SK-N-SH (cell line): ENCODE measurements at regions not wholly inside any gene's neighbourhood (a gene's known extent, or its start where the extent isn't known, plus 50 kb on each side); places are given as distances from the start of the nearest gene placed in this dataset.

Source experiments
- CTCF ChIA-PET: fragments of 300-600, 350-600 bp; formaldehyde crosslinking; extraction: SDS; loops from one replicate; lab custom pipeline; 2021; lab: Yijun Ruan, JAX
- POLR2A ChIA-PET: fragments of 350-600 bp; sonication (Branson Sonifier 250); formaldehyde crosslinking; extraction: SDS; loops from one replicate; lab custom pipeline; 2020; ENCODE audit warnings: antibody characterized with exemption, inconsistent platforms; lab: Yijun Ruan, JAX
- DNase-seq: peaks from one replicate; pipeline ENCODE4 v3.0.0; 2012
- H2AFZ ChIP-seq: fragments of 200-600 bp; sonication (generic); 2 replicates; pipeline ENCODE4 v1.8.1; 2016; ENCODE audit warnings: antibody characterized with exemption, mild to moderate bottlenecking, low read depth
- H3F3A ChIP-seq: fragments of 200-600 bp; sonication (generic); replicated peaks from 2 replicates; pipeline ENCODE3; 2016; ENCODE audit warnings: antibody characterized with exemption, mild to moderate bottlenecking; ENCODE audit not compliant: insufficient read depth
- H3K27ac ChIP-seq, 2 experiments: fragments of 200-500 bp in 1 of 2; fragments of 200-600 bp in 1 of 2; sonication (Bioruptor generic) in 1 of 2; sonication (generic), shearing (Covaris generic) in 1 of 2; 2 replicates each; pipeline versions ENCODE4 v1.5.1 to v1.6.1; 2014 to 2016; ENCODE audit warnings: low read depth in 2 of 2, inconsistent platforms in 1 of 2, low read length in 1 of 2, mild to moderate bottlenecking in 1 of 2, mixed read lengths in 1 of 2
- H3K27me3 ChIP-seq: fragments of 200-600 bp; sonication (generic), shearing (Covaris generic); 2 replicates; pipeline ENCODE4 v1.6.1; 2016; ENCODE audit warnings: mixed run types; ENCODE audit not compliant: insufficient read depth
- H3K36me3 ChIP-seq, 2 experiments: fragments of 200-500 bp in 1 of 2; fragments of 200-600 bp in 1 of 2; sonication (Bioruptor generic) in 1 of 2; sonication (generic) in 1 of 2; replicated peaks in 1 of 2; 2 replicates each; pipeline versions ENCODE3 to v1.5.1; 2014 to 2016; ENCODE audit warnings: low read length in 1 of 2, mild to moderate bottlenecking in 1 of 2; ENCODE audit not compliant: insufficient read depth in 2 of 2, control insufficient read depth in 1 of 2
- H3K4me1 ChIP-seq, 2 experiments: fragments of 200-500 bp in 1 of 2; fragments of 200-600 bp in 1 of 2; sonication (Bioruptor generic) in 1 of 2; sonication (generic), shearing (Covaris generic) in 1 of 2; 2 replicates each; pipeline versions ENCODE4 v1.5.1 to v1.6.1; 2014 to 2016; ENCODE audit warnings: low read depth in 1 of 2, low read length in 1 of 2, mixed run types in 1 of 2; ENCODE audit not compliant: insufficient read depth in 2 of 2, control insufficient read depth in 1 of 2
- H3K4me2 ChIP-seq: fragments of 200-600 bp; sonication (generic), shearing (Covaris generic); 2 replicates; pipeline ENCODE4 v1.6.1; 2017; ENCODE audit warnings: mixed run types
- H3K4me3 ChIP-seq, 2 experiments: fragments of 200-500 bp in 1 of 2; fragments of 200-600 bp in 1 of 2; sonication (Bioruptor generic) in 1 of 2; sonication (generic), shearing (Covaris generic) in 1 of 2; 2 replicates each; pipeline versions ENCODE4 v1.5.1 to v1.8.1; 2014 to 2016; ENCODE audit warnings: low read depth in 2 of 2, inconsistent platforms in 1 of 2, low read length in 1 of 2, mild to moderate bottlenecking in 1 of 2, mixed read lengths in 1 of 2, moderate library complexity in 1 of 2
- H3K79me2 ChIP-seq: fragments of 200-600 bp; sonication (generic); 2 replicates; pipeline ENCODE4 v1.8.1; 2017; ENCODE audit warnings: mild to moderate bottlenecking; ENCODE audit not compliant: insufficient read depth
- H3K9ac ChIP-seq: fragments of 200-600 bp; sonication (generic); 2 replicates; pipeline ENCODE4 v1.6.1; 2017; ENCODE audit warnings: mixed run types
- H3K9me2 ChIP-seq: fragments of 200-600 bp; sonication (generic); 2 replicates; pipeline ENCODE4 v1.6.1; 2017; ENCODE audit warnings: mixed run types
- H3K9me3 ChIP-seq: fragments of 200-600 bp; sonication (generic); 2 replicates; pipeline ENCODE4 v1.6.1; 2017; ENCODE audit warnings: mixed run types, mild to moderate bottlenecking, moderate library complexity
- H4K20me1 ChIP-seq: fragments of 200-600 bp; sonication (generic); 2 replicates; pipeline ENCODE4 v1.6.1; 2017; ENCODE audit warnings: mild to moderate bottlenecking, mixed run types; ENCODE audit not compliant: insufficient read depth
- CHD2 ChIP-seq: fragments of 150-350 bp; IDR thresholded peaks from 2 replicates; pipeline ENCODE4 v1.6.1; 2018; ENCODE audit warnings: low read length; ENCODE audit not compliant: partially characterized antibody
- ELF1 ChIP-seq: IDR thresholded peaks from 2 replicates; pipeline ENCODE4 v1.4.0; 2012
- EP300 ChIP-seq, 2 experiments: IDR thresholded peaks; 2 replicates each; pipeline versions ENCODE4 v1.4.0 to v1.6.1; 2012; ENCODE audit warnings: borderline replicate concordance in 1 of 2, low read depth in 1 of 2, low read length in 1 of 2
- EZH2phosphoT487 ChIP-seq: fragments of 200-600 bp; sonication (generic); IDR thresholded peaks from 2 replicates; pipeline ENCODE4 v1.6.1; 2017; ENCODE audit warnings: low read depth, mixed run types, mild to moderate bottlenecking, antibody characterized with exemption, moderate library complexity, borderline replicate concordance
- GABPA ChIP-seq: IDR thresholded peaks from 2 replicates; pipeline ENCODE4 v1.4.0; 2012; ENCODE audit warnings: low read depth, mild to moderate bottlenecking
- IRF3 ChIP-seq: fragments of 150-350 bp; IDR thresholded peaks from 2 replicates; pipeline ENCODE4 v1.6.1; 2016; ENCODE audit warnings: mild to moderate bottlenecking, low read depth, low read length
- JUND ChIP-seq: IDR thresholded peaks from 2 replicates; pipeline ENCODE4 v1.4.0; 2012
- MEF2A ChIP-seq: IDR thresholded peaks from 2 replicates; pipeline ENCODE4 v1.4.0; 2012; ENCODE audit warnings: low read depth, borderline replicate concordance
- NRF1 ChIP-seq: IDR thresholded peaks from 2 replicates; pipeline ENCODE4 v1.6.1; 2012; ENCODE audit warnings: low read depth, mild to moderate bottlenecking, low read length
- POLR2AphosphoS5 ChIP-seq: IDR thresholded peaks from 2 replicates; pipeline ENCODE4 v1.6.1; 2012; ENCODE audit warnings: low read depth, low read length
- RAD21 ChIP-seq: IDR thresholded peaks from 2 replicates; pipeline ENCODE4 v1.6.1; 2012; ENCODE audit warnings: mild to moderate bottlenecking, low read length
- RCOR1 ChIP-seq: fragments of 150-350 bp; IDR thresholded peaks from 2 replicates; pipeline ENCODE4 v1.6.1; 2017; ENCODE audit warnings: antibody characterized with exemption, low read length
- RXRA ChIP-seq: IDR thresholded peaks from 2 replicates; pipeline ENCODE4 v1.4.0; 2012; ENCODE audit warnings: low read depth, mild to moderate bottlenecking, borderline replicate concordance
- SMC3 ChIP-seq: IDR thresholded peaks from 2 replicates; pipeline ENCODE4 v1.6.1; 2012; ENCODE audit warnings: low read depth, low read length, improper control_type of control experiment
- TAF1 ChIP-seq: IDR thresholded peaks from 2 replicates; pipeline ENCODE4 v1.6.1; 2012; ENCODE audit warnings: low read depth, mild to moderate bottlenecking, low read length, moderate library complexity, borderline replicate concordance
- TCF12 ChIP-seq: IDR thresholded peaks from 2 replicates; pipeline ENCODE4 v1.4.0; 2012
- USF2 ChIP-seq: fragments of 150-350 bp; IDR thresholded peaks from 2 replicates; pipeline ENCODE4 v1.6.1; 2017; ENCODE audit warnings: antibody characterized with exemption, low read length, low read depth, borderline replicate concordance
- YY1 ChIP-seq: IDR thresholded peaks from 2 replicates; pipeline ENCODE4 v1.4.0; 2012; ENCODE audit warnings: low read depth, mild to moderate bottlenecking
- ZBTB33 ChIP-seq: IDR thresholded peaks from 2 replicates; pipeline ENCODE4 v1.4.0; 2012; ENCODE audit warnings: low read depth, borderline replicate concordance
- WGBS: methylation state at CpG from one replicate; pipeline ENCODE4 v1.1.6; 2017; ENCODE audit warnings: low lambda C conversion rate; 5-methylcytosine and 5-hydroxymethylcytosine counted together
- TF ChIP-seq, protein P1 (sequence below): fragments of 200-600 bp; sonication (generic); IDR thresholded peaks from 2 replicates; pipeline ENCODE4 v1.6.1; 2017; ENCODE audit warnings: antibody characterized with exemption, mild to moderate bottlenecking, moderate library complexity
- TF ChIP-seq, protein P2 (sequence below): IDR thresholded peaks from 2 replicates; pipeline ENCODE4 v1.4.0; 2012; ENCODE audit warnings: low read depth

- TF ChIP-seq, protein P1, sequence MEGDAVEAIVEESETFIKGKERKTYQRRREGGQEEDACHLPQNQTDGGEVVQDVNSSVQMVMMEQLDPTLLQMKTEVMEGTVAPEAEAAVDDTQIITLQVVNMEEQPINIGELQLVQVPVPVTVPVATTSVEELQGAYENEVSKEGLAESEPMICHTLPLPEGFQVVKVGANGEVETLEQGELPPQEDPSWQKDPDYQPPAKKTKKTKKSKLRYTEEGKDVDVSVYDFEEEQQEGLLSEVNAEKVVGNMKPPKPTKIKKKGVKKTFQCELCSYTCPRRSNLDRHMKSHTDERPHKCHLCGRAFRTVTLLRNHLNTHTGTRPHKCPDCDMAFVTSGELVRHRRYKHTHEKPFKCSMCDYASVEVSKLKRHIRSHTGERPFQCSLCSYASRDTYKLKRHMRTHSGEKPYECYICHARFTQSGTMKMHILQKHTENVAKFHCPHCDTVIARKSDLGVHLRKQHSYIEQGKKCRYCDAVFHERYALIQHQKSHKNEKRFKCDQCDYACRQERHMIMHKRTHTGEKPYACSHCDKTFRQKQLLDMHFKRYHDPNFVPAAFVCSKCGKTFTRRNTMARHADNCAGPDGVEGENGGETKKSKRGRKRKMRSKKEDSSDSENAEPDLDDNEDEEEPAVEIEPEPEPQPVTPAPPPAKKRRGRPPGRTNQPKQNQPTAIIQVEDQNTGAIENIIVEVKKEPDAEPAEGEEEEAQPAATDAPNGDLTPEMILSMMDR, result no peak
- TF ChIP-seq TAF1 (no peak), CHD2 (no peak), TCF12 (no peak), ELF1 (no peak)
Measured at GRCh38 chrX:7202206-7202605, 54.3 kb upstream of the PUDP start (continued).

DNA sequence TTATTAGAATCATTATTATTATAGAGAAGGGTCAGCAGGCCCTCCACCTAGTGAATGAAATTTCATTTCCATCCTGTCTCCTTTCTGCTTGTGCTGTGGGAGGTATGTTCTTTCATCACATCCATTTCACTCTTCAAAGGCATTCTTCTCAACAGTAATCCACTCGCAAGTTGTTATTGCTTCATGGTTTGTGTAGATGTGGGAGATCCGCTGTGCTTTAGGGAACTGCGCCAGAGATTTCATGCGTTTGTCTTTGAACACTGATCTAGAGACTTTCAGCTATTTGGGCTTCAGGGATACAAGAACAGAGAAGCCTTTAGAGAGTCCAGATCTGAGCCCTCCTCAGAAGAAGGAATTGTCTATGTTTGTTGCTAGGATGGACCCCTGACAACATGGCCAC is 53.5 kb upstream of the PUDP start:
- H3K9ac ChIP-seq, result no peak overlapping the region
- DNase-seq, result no peak
- H2AFZ ChIP-seq, result no peak overlapping the region
- no peaks in the 10 kb centered on the region for H3F3A ChIP-seq
- no peak overlapping the region for H3K27ac ChIP-seq
- H3K36me3 ChIP-seq, result no peaks in the 10 kb centered on the region
- no peak overlapping the region for H3K4me2 ChIP-seq
- no peaks in the 10 kb centered on the region for H4K20me1 ChIP-seq
- no peaks in the 10 kb centered on the region for H3K9me2 ChIP-seq
- CTCF ChIA-PET, result no interaction called here
- POLR2A ChIA-PET, result no interaction called here
- no peak overlapping the region for H3K4me3 ChIP-seq
- H3K27me3 ChIP-seq, result no peaks in the 10 kb centered on the region
- no peak for TF ChIP-seq RAD21
- WGBS, result 78% methylated on average over 4 of the region's 4 CpGs
- H3K79me2 ChIP-seq, result no peaks in the 10 kb centered on the region
- no peaks in the 10 kb centered on the region for H3K9me3 ChIP-seq
- H3K4me1 ChIP-seq, result no peaks in the 10 kb centered on the region

DNA sequence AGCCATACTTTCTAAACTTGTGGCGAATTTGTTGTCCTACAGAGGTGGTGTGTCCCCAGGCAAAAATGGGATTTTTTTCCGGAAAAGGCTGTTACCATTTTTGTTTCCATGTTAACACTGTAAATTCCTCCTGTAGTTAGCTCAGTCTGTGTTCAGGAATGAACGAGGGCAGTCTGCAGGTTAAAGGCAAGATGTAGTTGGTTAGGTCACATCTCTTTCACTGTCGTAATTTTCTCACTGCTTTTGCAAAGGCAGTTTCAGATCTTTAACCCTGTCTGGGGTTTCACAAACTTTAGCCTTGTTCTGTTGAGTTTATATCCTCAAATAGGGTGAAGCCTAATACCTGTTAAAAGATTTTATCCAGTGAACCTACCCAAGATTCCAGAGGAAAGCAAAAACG is 50.5 kb upstream of the PUDP start:
- Histone ChIP-seq H4K20me1 (no peaks in the 10 kb centered on the region), H3K79me2 (no peaks in the 10 kb centered on the region), H3K27ac (no peak overlapping the region), H3K4me2 (no peak overlapping the region), H3K36me3 (no peaks in the 10 kb centered on the region), H3K9me3 (no peaks in the 10 kb centered on the region), H3K9ac (no peak overlapping the region), H3K4me1 (no peaks in the 10 kb centered on the region), H2AFZ (no peak overlapping the region), H3K27me3 (no peaks in the 10 kb centered on the region), H3F3A (no peaks in the 10 kb centered on the region), H3K9me2 (no peaks in the 10 kb centered on the region), H3K4me3 (no peak overlapping the region)
- POLR2A ChIA-PET, result no interaction called here
- 4% methylated on average over 5 of the region's 5 CpGs for WGBS
- no peak for DNase-seq
- CTCF ChIA-PET, result no interaction called here
- no peak for TF ChIP-seq IRF3
- no peak for TF ChIP-seq RCOR1
- no peak for TF ChIP-seq TCF12
- TF ChIP-seq RXRA, result no peak
- TF ChIP-seq, protein P2, sequence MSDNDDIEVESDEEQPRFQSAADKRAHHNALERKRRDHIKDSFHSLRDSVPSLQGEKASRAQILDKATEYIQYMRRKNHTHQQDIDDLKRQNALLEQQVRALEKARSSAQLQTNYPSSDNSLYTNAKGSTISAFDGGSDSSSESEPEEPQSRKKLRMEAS, result no peak
- no peak for TF ChIP-seq NRF1
- no peak for TF ChIP-seq EZH2phosphoT487
- TF ChIP-seq YY1, result no peak
- TF ChIP-seq MEF2A, result no peak
- TF ChIP-seq JUND, result no peak
- no peak for TF ChIP-seq USF2
- TF ChIP-seq ZBTB33, result no peak
- TF ChIP-seq SMC3, result no peak
- no peak for TF ChIP-seq POLR2AphosphoS5
- TF ChIP-seq GABPA, result no peak
- TF ChIP-seq EP300 (IDR thresholded peaks at IDR 0.05; ENCODE audit: borderline replicate concordance in 1 of 2, low read depth in 1 of 2, low read length in 1 of 2), result no peak
- TF ChIP-seq ELF1, result no peak
